ENCODE measurements at regions not wholly inside any gene's neighbourhood (a gene's known extent, or its start where the extent isn't known, plus 50 kb on each side); places are given as distances from the start of the nearest gene placed in this dataset.
A peak's percentile ranks its signal among the peaks of the same experiment; 100 is the strongest.

DNA sequence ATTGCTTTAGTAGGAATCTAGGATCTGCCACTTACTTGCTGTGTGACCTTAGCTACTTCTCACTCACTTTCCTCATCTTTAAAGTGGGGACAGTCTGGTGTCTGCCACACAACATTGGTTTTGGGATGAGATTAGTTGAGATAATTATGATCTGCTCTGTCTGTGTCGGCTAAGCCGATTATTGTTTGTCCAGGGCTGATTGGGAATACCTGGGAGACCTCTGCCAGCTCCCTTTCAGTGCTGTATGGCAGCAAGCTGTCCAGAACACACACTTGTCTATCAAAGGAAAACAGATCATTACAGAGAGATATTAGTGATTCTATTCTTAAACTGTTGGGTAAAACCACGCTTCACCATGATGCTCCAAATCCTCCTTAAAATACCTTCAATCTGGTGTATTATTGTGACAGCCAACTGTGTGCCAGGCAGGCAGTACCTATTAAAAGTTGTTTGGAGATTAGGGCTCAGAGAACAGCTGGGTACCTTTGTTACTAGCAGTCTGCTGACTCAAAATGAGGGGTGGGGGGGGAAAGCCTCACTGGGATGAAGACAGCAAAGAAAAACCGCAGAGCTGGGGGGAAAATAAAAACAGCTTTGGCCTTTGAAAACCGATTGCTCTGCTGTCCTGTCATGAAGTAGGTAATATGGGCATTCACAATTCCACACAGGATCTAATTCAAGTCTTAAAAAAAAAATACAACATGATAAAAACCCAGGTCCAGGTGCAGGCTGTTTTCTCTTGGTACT lies 458.4 kb upstream of the C9orf72 start:
- Histone ChIP-seq H2BK15ac (ENCODE audit: low read depth, poor library complexity, severe bottlenecking) (no peak overlapping the region), H2BK12ac (ENCODE audit: low read length in 2 of 2) (no peak overlapping the region), H3K4ac (ENCODE audit: low read depth in 1 of 2, low read length in 2 of 2) (no peak overlapping the region), H3K36me3 (ENCODE audit: control insufficient read depth in 1 of 2, insufficient read depth in 2 of 2, low read depth in 1 of 2, low read length in 2 of 2) (no peaks in the 10 kb centered on the region), H3K4me3 (ENCODE audit: insufficient read depth in 1 of 2, low read depth in 1 of 2, low read length in 2 of 2) (no peak overlapping the region), H3K27ac (ENCODE audit: low read length, poor library complexity, severe bottlenecking) (peak overlapping the region; percentile 4), H3K18ac (ENCODE audit: low read depth in 1 of 2, low read length in 2 of 2) (no peak overlapping the region), H4K8ac (ENCODE audit: low read length) (no peak overlapping the region), H4K91ac (ENCODE audit: low read length) (no peak overlapping the region), H2AFZ (ENCODE audit: low read depth, low read length) (no peak overlapping the region), H3K14ac (ENCODE audit: low read length in 2 of 2) (no peak overlapping the region), H2AK5ac (ENCODE audit: low read length, severe bottlenecking) (no peak overlapping the region), H3K27me3 (ENCODE audit: control insufficient read depth in 1 of 2, insufficient read depth in 1 of 2, low read length in 2 of 2) (no peaks in the 10 kb centered on the region), H3K79me1 (replicated peaks; ENCODE audit: low read length, poor library complexity, severe bottlenecking) (no peaks in the 10 kb centered on the region), H2BK5ac (ENCODE audit: low read depth, low read length, poor library complexity, severe bottlenecking) (no peak overlapping the region), H3K9me3 (ENCODE audit: control insufficient read depth, low read length) (no peaks in the 10 kb centered on the region), H2BK120ac (ENCODE audit: low read depth, low read length) (no peak overlapping the region), H3K4me1 (ENCODE audit: control insufficient read depth, insufficient read depth, low read depth, low read length) (peaks cover 2% of the 10 kb centered on the region), H3K4me2 (ENCODE audit: low read length, poor library complexity, severe bottlenecking) (no peak overlapping the region), H3K9ac (ENCODE audit: low read length) (no peak overlapping the region), H3K23ac (ENCODE audit: low read length in 2 of 2) (no peak overlapping the region)
- DNase-seq: no peak
- 94% methylated on average over 3 of the region's 5 CpGs for WGBS

GRCh38 chr9:28032268-28032590 lies 458.9 kb upstream of the C9orf72 start:
- H3K9ac ChIP-seq (ENCODE audit: low read length): no peak overlapping the region
- H3K4me1 ChIP-seq (ENCODE audit: control insufficient read depth, insufficient read depth, low read depth, low read length): peaks cover 2% of the 10 kb centered on the region
- no peaks in the 10 kb centered on the region for H3K36me3 ChIP-seq (ENCODE audit: control insufficient read depth in 1 of 2, insufficient read depth in 2 of 2, low read depth in 1 of 2, low read length in 2 of 2)
- H3K27me3 ChIP-seq (ENCODE audit: control insufficient read depth in 1 of 2, insufficient read depth in 1 of 2, low read length in 2 of 2): no peaks in the 10 kb centered on the region
- WGBS: 81% methylated on average over 2 of the region's 2 CpGs
- H2AFZ ChIP-seq (ENCODE audit: low read depth, low read length): no peak overlapping the region
- no peak overlapping the region for H2BK12ac ChIP-seq (ENCODE audit: low read length in 2 of 2)
- no peak overlapping the region for H3K4me3 ChIP-seq (ENCODE audit: insufficient read depth in 1 of 2, low read depth in 1 of 2, low read length in 2 of 2)
- H2BK15ac ChIP-seq (ENCODE audit: low read depth, poor library complexity, severe bottlenecking): no peak overlapping the region
- H2AK5ac ChIP-seq (ENCODE audit: low read length, severe bottlenecking): no peak overlapping the region
- H3K18ac ChIP-seq (ENCODE audit: low read depth in 1 of 2, low read length in 2 of 2): no peak overlapping the region
- H3K4ac ChIP-seq (ENCODE audit: low read depth in 1 of 2, low read length in 2 of 2): no peak overlapping the region
- H3K79me1 ChIP-seq (replicated peaks; ENCODE audit: low read length, poor library complexity, severe bottlenecking): no peaks in the 10 kb centered on the region
- no peak overlapping the region for H3K23ac ChIP-seq (ENCODE audit: low read length in 2 of 2)
- H2BK120ac ChIP-seq (ENCODE audit: low read depth, low read length): no peak overlapping the region
- H3K27ac ChIP-seq (ENCODE audit: low read length, poor library complexity, severe bottlenecking): peak overlapping the region; percentile 4
- no peak overlapping the region for H4K91ac ChIP-seq (ENCODE audit: low read length)
- no peak overlapping the region for H3K14ac ChIP-seq (ENCODE audit: low read length in 2 of 2)
- H4K8ac ChIP-seq (ENCODE audit: low read length): no peak overlapping the region
- no peak overlapping the region for H3K4me2 ChIP-seq (ENCODE audit: low read length, poor library complexity, severe bottlenecking)
- no peak for DNase-seq
- no peak overlapping the region for H2BK5ac ChIP-seq (ENCODE audit: low read depth, low read length, poor library complexity, severe bottlenecking)
- H3K9me3 ChIP-seq (ENCODE audit: control insufficient read depth, low read length): no peaks in the 10 kb centered on the region

DNA sequence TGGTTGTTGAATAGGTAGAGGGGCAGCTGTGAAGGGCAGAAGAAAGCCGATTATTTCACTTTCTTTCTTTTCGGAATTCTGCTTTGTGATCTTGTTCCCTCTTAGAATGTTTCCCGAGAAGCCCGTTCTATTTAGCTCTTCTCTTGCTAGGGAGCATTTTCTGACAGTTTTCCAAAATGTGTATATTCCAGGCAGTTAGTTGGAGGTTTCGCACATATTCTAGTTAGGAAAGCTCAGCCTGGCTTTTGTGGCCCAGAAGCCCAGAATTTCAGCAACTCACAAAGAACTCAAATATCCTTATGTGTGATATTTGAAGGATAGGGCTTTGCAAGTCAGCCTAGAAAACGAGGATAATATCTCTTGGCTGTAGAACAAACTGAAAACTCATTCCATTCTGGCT lies 461.0 kb upstream of the C9orf72 start:
- no peak overlapping the region for H3K27ac ChIP-seq (ENCODE audit: low read length, poor library complexity, severe bottlenecking)
- H3K4me2 ChIP-seq (ENCODE audit: low read length, poor library complexity, severe bottlenecking): no peak overlapping the region
- no peak overlapping the region for H3K18ac ChIP-seq (ENCODE audit: low read depth in 1 of 2, low read length in 2 of 2)
- H3K9me3 ChIP-seq (ENCODE audit: control insufficient read depth, low read length): no peaks in the 10 kb centered on the region
- H2BK15ac ChIP-seq (ENCODE audit: low read depth, poor library complexity, severe bottlenecking): no peak overlapping the region
- H3K4me3 ChIP-seq (ENCODE audit: insufficient read depth in 1 of 2, low read depth in 1 of 2, low read length in 2 of 2): no peak overlapping the region
- no peak overlapping the region for H2BK5ac ChIP-seq (ENCODE audit: low read depth, low read length, poor library complexity, severe bottlenecking)
- H3K79me1 ChIP-seq (replicated peaks; ENCODE audit: low read length, poor library complexity, severe bottlenecking): no peaks in the 10 kb centered on the region
- no peak overlapping the region for H2AK5ac ChIP-seq (ENCODE audit: low read length, severe bottlenecking)
- H2BK120ac ChIP-seq (ENCODE audit: low read depth, low read length): no peak overlapping the region
- H2BK12ac ChIP-seq (ENCODE audit: low read length in 2 of 2): no peak overlapping the region
- no peaks in the 10 kb centered on the region for H3K36me3 ChIP-seq (ENCODE audit: control insufficient read depth in 1 of 2, insufficient read depth in 2 of 2, low read depth in 1 of 2, low read length in 2 of 2)
- no peak for DNase-seq
- 74% methylated on average over 4 of the region's 6 CpGs for WGBS
- H4K8ac ChIP-seq (ENCODE audit: low read length): no peak overlapping the region
- H3K4me1 ChIP-seq (ENCODE audit: control insufficient read depth, insufficient read depth, low read depth, low read length): peaks cover 2% of the 10 kb centered on the region
- H2AFZ ChIP-seq (ENCODE audit: low read depth, low read length): no peak overlapping the region
- H3K9ac ChIP-seq (ENCODE audit: low read length): no peak overlapping the region
- no peaks in the 10 kb centered on the region for H3K27me3 ChIP-seq (ENCODE audit: control insufficient read depth in 1 of 2, insufficient read depth in 1 of 2, low read length in 2 of 2)
- no peak overlapping the region for H3K14ac ChIP-seq (ENCODE audit: low read length in 2 of 2)
- H3K4ac ChIP-seq (ENCODE audit: low read depth in 1 of 2, low read length in 2 of 2): no peak overlapping the region
- H4K91ac ChIP-seq (ENCODE audit: low read length): no peak overlapping the region
- H3K23ac ChIP-seq (ENCODE audit: low read length in 2 of 2): no peak overlapping the region

- Histone ChIP-seq H4K91ac (ENCODE audit: low read length) (no peak overlapping the region), H2AK5ac (ENCODE audit: low read length, severe bottlenecking) (no peak overlapping the region), H3K14ac (ENCODE audit: low read length in 2 of 2) (no peak overlapping the region), H3K79me1 (replicated peaks; ENCODE audit: low read length, poor library complexity, severe bottlenecking) (no peaks in the 10 kb centered on the region), H2AFZ (ENCODE audit: low read depth, low read length) (no peak overlapping the region), H2BK15ac (ENCODE audit: low read depth, poor library complexity, severe bottlenecking) (no peak overlapping the region), H3K4me1 (ENCODE audit: control insufficient read depth, insufficient read depth, low read depth, low read length) (no peaks in the 10 kb centered on the region), H2BK5ac (ENCODE audit: low read depth, low read length, poor library complexity, severe bottlenecking) (no peak overlapping the region), H3K27me3 (ENCODE audit: control insufficient read depth in 1 of 2, insufficient read depth in 1 of 2, low read length in 2 of 2) (no peaks in the 10 kb centered on the region), H3K36me3 (ENCODE audit: control insufficient read depth in 1 of 2, insufficient read depth in 2 of 2, low read depth in 1 of 2, low read length in 2 of 2) (no peaks in the 10 kb centered on the region), H2BK120ac (ENCODE audit: low read depth, low read length) (no peak overlapping the region), H3K27ac (ENCODE audit: low read length, poor library complexity, severe bottlenecking) (no peak overlapping the region), H3K9me3 (ENCODE audit: control insufficient read depth, low read length) (no peaks in the 10 kb centered on the region), H3K4me3 (ENCODE audit: insufficient read depth in 1 of 2, low read depth in 1 of 2, low read length in 2 of 2) (no peak overlapping the region), H3K4me2 (ENCODE audit: low read length, poor library complexity, severe bottlenecking) (no peak overlapping the region), H2BK12ac (ENCODE audit: low read length in 2 of 2) (no peak overlapping the region), H3K9ac (ENCODE audit: low read length) (no peak overlapping the region), H3K18ac (ENCODE audit: low read depth in 1 of 2, low read length in 2 of 2) (no peak overlapping the region), H3K4ac (ENCODE audit: low read depth in 1 of 2, low read length in 2 of 2) (no peak overlapping the region), H4K8ac (ENCODE audit: low read length) (no peak overlapping the region), H3K23ac (ENCODE audit: low read length in 2 of 2) (no peak overlapping the region)
- no peak for DNase-seq
- WGBS: 60% methylated on average over 1 of the region's 1 CpG
Measured at GRCh38 chr9:28037968-28038367, 464.7 kb upstream of the C9orf72 start.
